GM23338 (cell line): ENCODE measurements at regions not wholly inside any gene's neighbourhood (a gene's known extent, or its start where the extent isn't known, plus 50 kb on each side); places are given as distances from the start of the nearest gene placed in this dataset.

Experiments
- ATAC-seq: fragments of 200-7000 bp; cut with Tn5 transposase; 3 replicates; pipeline ENCODE4 v1.9.1; 2020
- DNase-seq: peaks from one replicate; pipeline ENCODE4 v3.0.0-alpha.2; 2015; ENCODE audit warnings: low spot score
- H2AFZ ChIP-seq: fragments of 200-600 bp; sonication (generic); 2 replicates; pipeline ENCODE4 v1.8.0; 2016; ENCODE audit warnings: antibody characterized with exemption, mild to moderate bottlenecking, moderate library complexity
- H3F3A ChIP-seq: fragments of 200-600 bp; sonication (generic); replicated peaks from 2 replicates; pipeline ENCODE4 v1.8.0; 2017; ENCODE audit warnings: antibody characterized with exemption, mixed run types, low read depth
- H3K27ac ChIP-seq: fragments of 200-600 bp; sonication (generic); 2 replicates; pipeline ENCODE4 v1.6.1; 2016; ENCODE audit warnings: low read depth
- H3K27me3 ChIP-seq: fragments of 200-600 bp; sonication (generic); 2 replicates; pipeline ENCODE4 v1.8.0; 2016; ENCODE audit warnings: mild to moderate bottlenecking, mixed run types, moderate library complexity; ENCODE audit not compliant: insufficient read depth
- H3K36me3 ChIP-seq: fragments of 200-600 bp; sonication (generic); 2 replicates; pipeline ENCODE4 v1.8.0; 2016; ENCODE audit warnings: mild to moderate bottlenecking; ENCODE audit not compliant: insufficient read depth
- H3K4me1 ChIP-seq: fragments of 200-600 bp; sonication (generic); 2 replicates; pipeline ENCODE4 v1.8.0; 2016; ENCODE audit warnings: mild to moderate bottlenecking, moderate library complexity; ENCODE audit not compliant: insufficient read depth
- H3K4me2 ChIP-seq: fragments of 200-600 bp; sonication (generic); 2 replicates; pipeline ENCODE4 v1.7.1; 2017; ENCODE audit warnings: mixed run types
- H3K4me3 ChIP-seq: fragments of 200-600 bp; sonication (generic); 2 replicates; pipeline ENCODE4 v1.6.1; 2016; ENCODE audit warnings: mixed run types
- H3K79me2 ChIP-seq: fragments of 200-600 bp; sonication (generic); replicated peaks from 2 replicates; pipeline ENCODE4 v1.8.0; 2017; ENCODE audit warnings: mild to moderate bottlenecking; ENCODE audit not compliant: insufficient read depth
- H3K9me2 ChIP-seq: fragments of 200-600 bp; sonication (generic); 2 replicates; pipeline ENCODE4 v1.8.0; 2017; ENCODE audit not compliant: insufficient read depth
- H4K20me1 ChIP-seq: fragments of 200-600 bp; sonication (generic); replicated peaks from 2 replicates; pipeline ENCODE4 v1.8.0; 2017; ENCODE audit warnings: mild to moderate bottlenecking; ENCODE audit not compliant: insufficient read depth
- H3K27ac Mint-ChIP-seq: 2 replicates; pipeline ENCODE4 v1.8.0; 2020; ENCODE audit warnings: inconsistent platforms, mild to moderate bottlenecking, moderate library complexity, mixed read lengths
- H3K27me3 Mint-ChIP-seq: 3 replicates; pipeline ENCODE4 v1.8.0; 2022; ENCODE audit warnings: low read depth, mild to moderate bottlenecking, moderate library complexity, mixed read lengths, inconsistent platforms; ENCODE audit not compliant: insufficient read depth, poor library complexity
- H3K36me3 Mint-ChIP-seq: 3 replicates; pipeline ENCODE4 v1.8.0; 2021; ENCODE audit warnings: low read depth, mild to moderate bottlenecking, inconsistent platforms, moderate library complexity, mixed read lengths
- H3K4me1 Mint-ChIP-seq: 3 replicates; pipeline ENCODE4 v1.8.0; 2020; ENCODE audit warnings: mild to moderate bottlenecking, inconsistent platforms, mixed read lengths
- H3K4me3 Mint-ChIP-seq: 3 replicates; pipeline ENCODE4 v1.8.0; 2021; ENCODE audit warnings: moderate library complexity, mild to moderate bottlenecking, inconsistent platforms, mixed read lengths
- H3K9me3 Mint-ChIP-seq: 3 replicates; pipeline ENCODE4 v1.8.0; 2020; ENCODE audit warnings: moderate library complexity, mild to moderate bottlenecking, inconsistent platforms, mixed read lengths
- CREB1 ChIP-seq: fragments of 250-450 bp; sonication (Bioruptor Pico); IDR thresholded peaks from 2 replicates; pipeline ENCODE4 v1.5.0; 2020; ENCODE audit warnings: low read depth, mild to moderate bottlenecking, moderate library complexity
- EZH2 ChIP-seq: fragments of 200-600 bp; sonication (generic); IDR thresholded peaks from one replicate; pipeline ENCODE4 v1.8.0; 2017; ENCODE audit warnings: antibody characterized with exemption, mild to moderate bottlenecking, low read depth; ENCODE audit not compliant: unreplicated experiment
- EZH2phosphoT487 ChIP-seq: fragments of 200-600 bp; sonication (generic); IDR thresholded peaks from one replicate; pipeline ENCODE4 v1.8.1; 2018; ENCODE audit warnings: antibody characterized with exemption; ENCODE audit not compliant: unreplicated experiment
- NANOG ChIP-seq: IDR thresholded peaks from 2 replicates; pipeline ENCODE4 v1.6.1; 2016; ENCODE audit warnings: antibody characterized with exemption, borderline replicate concordance
- POLR2AphosphoS5 ChIP-seq: IDR thresholded peaks from 2 replicates; pipeline ENCODE4 v1.6.1; 2016; ENCODE audit warnings: antibody characterized with exemption, low read depth
- STAT1 ChIP-seq: IDR thresholded peaks from one replicate; pipeline ENCODE4 v1.6.1; 2016; ENCODE audit warnings: antibody characterized with exemption; ENCODE audit not compliant: unreplicated experiment
- ZNF114 ChIP-seq: fragments of 250-450 bp; sonication (Bioruptor Pico); IDR thresholded peaks from 2 replicates; pipeline ENCODE4 v1.5.0; 2020; ENCODE audit warnings: mild to moderate bottlenecking, moderate library complexity
- ZNF331 ChIP-seq: fragments of 250-450 bp; sonication (Bioruptor Pico); IDR thresholded peaks from 2 replicates; pipeline ENCODE4 v1.5.0; 2020; ENCODE audit warnings: low read depth, mild to moderate bottlenecking, moderate library complexity
- TF ChIP-seq, protein P1 (sequence below), 2 experiments: fragments of 200-600 bp in 1 of 2; sonication (generic) in 1 of 2; conservative IDR thresholded peaks; 2 replicates each; pipeline versions ENCODE4 v1.5.1 to v1.6.1; 2016 to 2017; ENCODE audit warnings: antibody characterized with exemption in 2 of 2, low read depth in 2 of 2, mild to moderate bottlenecking in 2 of 2, moderate library complexity in 1 of 2
- TF ChIP-seq, protein P2 (sequence below): IDR thresholded peaks from 2 replicates; pipeline ENCODE4 v1.6.1; 2016; ENCODE audit warnings: antibody characterized with exemption
- TF ChIP-seq, protein P3 (sequence below): fragments of 250-450 bp; sonication (Bioruptor Pico); IDR thresholded peaks from 2 replicates; pipeline ENCODE4 v1.5.0; 2020; ENCODE audit warnings: mild to moderate bottlenecking, moderate library complexity

DNA sequence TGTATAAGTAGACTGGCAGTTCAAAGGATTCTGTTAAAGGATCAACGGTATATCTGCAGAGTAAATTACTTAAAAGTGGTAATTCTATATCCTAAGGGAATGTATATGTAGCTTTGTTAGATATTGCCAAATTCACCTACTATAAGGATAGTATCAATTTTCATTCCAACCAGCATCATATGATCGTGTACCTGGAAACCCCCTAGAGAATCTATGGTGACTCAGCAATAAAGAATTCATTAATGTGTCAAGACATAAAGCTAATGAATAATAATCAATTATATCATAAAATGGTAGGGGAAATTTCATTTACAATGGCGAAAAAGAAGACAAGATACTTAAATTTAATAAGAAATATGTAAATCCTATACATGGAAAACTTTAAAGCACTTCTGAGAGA is 234.1 kb upstream of the ACTBL2 start (continued):
- TF ChIP-seq, protein P1, sequence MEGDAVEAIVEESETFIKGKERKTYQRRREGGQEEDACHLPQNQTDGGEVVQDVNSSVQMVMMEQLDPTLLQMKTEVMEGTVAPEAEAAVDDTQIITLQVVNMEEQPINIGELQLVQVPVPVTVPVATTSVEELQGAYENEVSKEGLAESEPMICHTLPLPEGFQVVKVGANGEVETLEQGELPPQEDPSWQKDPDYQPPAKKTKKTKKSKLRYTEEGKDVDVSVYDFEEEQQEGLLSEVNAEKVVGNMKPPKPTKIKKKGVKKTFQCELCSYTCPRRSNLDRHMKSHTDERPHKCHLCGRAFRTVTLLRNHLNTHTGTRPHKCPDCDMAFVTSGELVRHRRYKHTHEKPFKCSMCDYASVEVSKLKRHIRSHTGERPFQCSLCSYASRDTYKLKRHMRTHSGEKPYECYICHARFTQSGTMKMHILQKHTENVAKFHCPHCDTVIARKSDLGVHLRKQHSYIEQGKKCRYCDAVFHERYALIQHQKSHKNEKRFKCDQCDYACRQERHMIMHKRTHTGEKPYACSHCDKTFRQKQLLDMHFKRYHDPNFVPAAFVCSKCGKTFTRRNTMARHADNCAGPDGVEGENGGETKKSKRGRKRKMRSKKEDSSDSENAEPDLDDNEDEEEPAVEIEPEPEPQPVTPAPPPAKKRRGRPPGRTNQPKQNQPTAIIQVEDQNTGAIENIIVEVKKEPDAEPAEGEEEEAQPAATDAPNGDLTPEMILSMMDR (conservative IDR thresholded peaks at IDR 0.05; ENCODE audit: low read depth in 2 of 2): no peak
- no peak for TF ChIP-seq EZH2phosphoT487

DNA sequence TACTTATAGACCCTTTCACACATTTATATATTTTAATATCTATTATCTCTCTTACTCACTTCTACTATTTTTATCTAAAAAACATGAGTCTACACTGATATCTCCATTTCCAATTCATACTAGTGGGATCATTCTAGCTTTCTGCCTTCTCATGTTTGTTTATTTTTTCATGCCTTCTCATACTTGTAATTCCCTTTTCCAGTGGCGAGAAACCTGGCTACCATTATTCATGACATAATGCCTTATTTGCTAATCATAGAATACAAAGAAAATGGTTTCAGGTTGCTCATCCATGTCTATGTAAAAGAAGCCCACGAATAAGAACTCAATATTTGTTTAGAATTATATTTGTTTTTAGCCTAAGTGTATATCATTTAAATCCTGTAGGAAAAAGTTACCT is 232.7 kb upstream of the ACTBL2 start:
- Histone ChIP-seq H3F3A (no peaks in the 10 kb centered on the region), H2AFZ (no peak overlapping the region), H3K4me2 (no peak overlapping the region), H3K27ac (no peak overlapping the region), H4K20me1 (no peaks in the 10 kb centered on the region), H3K36me3 (no peaks in the 10 kb centered on the region), H3K27me3 (no peaks in the 10 kb centered on the region), H3K79me2 (no peaks in the 10 kb centered on the region), H3K4me1 (peaks cover 4% of the 10 kb centered on the region; the same call in 1 of the 2 replicates), H3K4me3 (no peak overlapping the region), H3K9me2 (0 out of 2 replicates have a peak, but pooled peaks cover 6% of the 10 kb centered on the region)
- ATAC-seq: no peak
- DNase-seq: no peak
- Mint-ChIP-seq H3K9me3 (peaks cover 9% of the 10 kb centered on the region; the same call in 2 of the 3 replicates), H3K4me1 (peaks cover 9% of the 10 kb centered on the region; the same call in 2 of the 3 replicates), H3K27ac (no peak overlapping the region), H3K4me3 (no peak overlapping the region), H3K36me3 (0 out of 3 replicates have a peak, but pooled peaks cover 3% of the 10 kb centered on the region), H3K27me3 (no peaks in the 10 kb centered on the region)
- TF ChIP-seq ZNF331 (CRISPR knock-in tag) (no peak), CREB1 (CRISPR knock-in tag) (no peak), NANOG (no peak), EZH2 (no peak), ZNF114 (CRISPR knock-in tag) (no peak), POLR2AphosphoS5 (no peak), EZH2phosphoT487 (no peak), STAT1 (no peak)
- TF ChIP-seq, protein P1 (conservative IDR thresholded peaks at IDR 0.05; ENCODE audit: low read depth in 2 of 2): no peak
- TF ChIP-seq, protein P2, sequence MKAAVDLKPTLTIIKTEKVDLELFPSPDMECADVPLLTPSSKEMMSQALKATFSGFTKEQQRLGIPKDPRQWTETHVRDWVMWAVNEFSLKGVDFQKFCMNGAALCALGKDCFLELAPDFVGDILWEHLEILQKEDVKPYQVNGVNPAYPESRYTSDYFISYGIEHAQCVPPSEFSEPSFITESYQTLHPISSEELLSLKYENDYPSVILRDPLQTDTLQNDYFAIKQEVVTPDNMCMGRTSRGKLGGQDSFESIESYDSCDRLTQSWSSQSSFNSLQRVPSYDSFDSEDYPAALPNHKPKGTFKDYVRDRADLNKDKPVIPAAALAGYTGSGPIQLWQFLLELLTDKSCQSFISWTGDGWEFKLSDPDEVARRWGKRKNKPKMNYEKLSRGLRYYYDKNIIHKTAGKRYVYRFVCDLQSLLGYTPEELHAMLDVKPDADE: no peak
- TF ChIP-seq, protein P3, sequence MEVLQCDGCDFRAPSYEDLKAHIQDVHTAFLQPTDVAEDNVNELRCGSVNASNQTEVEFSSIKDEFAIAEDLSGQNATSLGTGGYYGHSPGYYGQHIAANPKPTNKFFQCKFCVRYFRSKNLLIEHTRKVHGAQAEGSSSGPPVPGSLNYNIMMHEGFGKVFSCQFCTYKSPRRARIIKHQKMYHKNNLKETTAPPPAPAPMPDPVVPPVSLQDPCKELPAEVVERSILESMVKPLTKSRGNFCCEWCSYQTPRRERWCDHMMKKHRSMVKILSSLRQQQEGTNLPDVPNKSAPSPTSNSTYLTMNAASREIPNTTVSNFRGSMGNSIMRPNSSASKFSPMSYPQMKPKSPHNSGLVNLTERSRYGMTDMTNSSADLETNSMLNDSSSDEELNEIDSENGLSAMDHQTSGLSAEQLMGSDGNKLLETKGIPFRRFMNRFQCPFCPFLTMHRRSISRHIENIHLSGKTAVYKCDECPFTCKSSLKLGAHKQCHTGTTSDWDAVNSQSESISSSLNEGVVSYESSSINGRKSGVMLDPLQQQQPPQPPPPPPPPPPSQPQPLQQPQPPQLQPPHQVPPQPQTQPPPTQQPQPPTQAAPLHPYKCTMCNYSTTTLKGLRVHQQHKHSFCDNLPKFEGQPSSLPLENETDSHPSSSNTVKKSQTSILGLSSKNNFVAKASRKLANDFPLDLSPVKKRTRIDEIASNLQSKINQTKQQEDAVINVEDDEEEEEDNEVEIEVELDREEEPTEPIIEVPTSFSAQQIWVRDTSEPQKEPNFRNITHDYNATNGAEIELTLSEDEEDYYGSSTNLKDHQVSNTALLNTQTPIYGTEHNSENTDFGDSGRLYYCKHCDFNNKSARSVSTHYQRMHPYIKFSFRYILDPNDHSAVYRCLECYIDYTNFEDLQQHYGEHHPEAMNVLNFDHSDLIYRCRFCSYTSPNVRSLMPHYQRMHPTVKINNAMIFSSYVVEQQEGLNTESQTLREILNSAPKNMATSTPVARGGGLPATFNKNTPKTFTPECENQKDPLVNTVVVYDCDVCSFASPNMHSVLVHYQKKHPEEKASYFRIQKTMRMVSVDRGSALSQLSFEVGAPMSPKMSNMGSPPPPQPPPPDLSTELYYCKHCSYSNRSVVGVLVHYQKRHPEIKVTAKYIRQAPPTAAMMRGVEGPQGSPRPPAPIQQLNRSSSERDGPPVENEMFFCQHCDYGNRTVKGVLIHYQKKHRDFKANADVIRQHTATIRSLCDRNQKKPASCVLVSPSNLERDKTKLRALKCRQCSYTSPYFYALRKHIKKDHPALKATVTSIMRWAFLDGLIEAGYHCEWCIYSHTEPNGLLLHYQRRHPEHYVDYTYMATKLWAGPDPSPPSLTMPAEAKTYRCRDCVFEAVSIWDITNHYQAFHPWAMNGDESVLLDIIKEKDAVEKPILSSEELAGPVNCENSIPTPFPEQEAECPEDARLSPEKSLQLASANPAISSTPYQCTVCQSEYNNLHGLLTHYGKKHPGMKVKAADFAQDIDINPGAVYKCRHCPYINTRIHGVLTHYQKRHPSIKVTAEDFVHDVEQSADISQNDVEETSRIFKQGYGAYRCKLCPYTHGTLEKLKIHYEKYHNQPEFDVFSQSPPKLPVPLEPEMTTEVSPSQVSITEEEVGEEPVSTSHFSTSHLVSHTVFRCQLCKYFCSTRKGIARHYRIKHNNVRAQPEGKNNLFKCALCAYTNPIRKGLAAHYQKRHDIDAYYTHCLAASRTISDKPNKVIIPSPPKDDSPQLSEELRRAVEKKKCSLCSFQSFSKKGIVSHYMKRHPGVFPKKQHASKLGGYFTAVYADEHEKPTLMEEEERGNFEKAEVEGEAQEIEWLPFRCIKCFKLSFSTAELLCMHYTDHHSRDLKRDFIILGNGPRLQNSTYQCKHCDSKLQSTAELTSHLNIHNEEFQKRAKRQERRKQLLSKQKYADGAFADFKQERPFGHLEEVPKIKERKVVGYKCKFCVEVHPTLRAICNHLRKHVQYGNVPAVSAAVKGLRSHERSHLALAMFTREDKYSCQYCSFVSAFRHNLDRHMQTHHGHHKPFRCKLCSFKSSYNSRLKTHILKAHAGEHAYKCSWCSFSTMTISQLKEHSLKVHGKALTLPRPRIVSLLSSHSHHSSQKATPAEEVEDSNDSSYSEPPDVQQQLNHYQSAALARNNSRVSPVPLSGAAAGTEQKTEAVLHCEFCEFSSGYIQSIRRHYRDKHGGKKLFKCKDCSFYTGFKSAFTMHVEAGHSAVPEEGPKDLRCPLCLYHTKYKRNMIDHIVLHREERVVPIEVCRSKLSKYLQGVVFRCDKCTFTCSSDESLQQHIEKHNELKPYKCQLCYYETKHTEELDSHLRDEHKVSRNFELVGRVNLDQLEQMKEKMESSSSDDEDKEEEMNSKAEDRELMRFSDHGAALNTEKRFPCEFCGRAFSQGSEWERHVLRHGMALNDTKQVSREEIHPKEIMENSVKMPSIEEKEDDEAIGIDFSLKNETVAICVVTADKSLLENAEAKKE (CRISPR knock-in tag): no peak
